Sigmoid colon (tissue), 4 donors: ENCODE measurements at regions not wholly inside any gene's neighbourhood (a gene's known extent, or its start where the extent isn't known, plus 50 kb on each side); places are given as distances from the start of the nearest gene placed in this dataset.

Source experiments
- CTCF ChIP-seq, 4 experiments: fragments of 450-650 bp in 3 of 4; fragments of 200-600 bp in 1 of 4; IDR thresholded peaks; one replicate each; pipeline ENCODE4 v1.5.1; 2016 to 2019; ENCODE audit warnings: antibody characterized with exemption in 4 of 4, mild to moderate bottlenecking in 3 of 4, moderate library complexity in 2 of 4
- EP300 ChIP-seq, 4 donors: sonication (generic); formaldehyde crosslinking; IDR thresholded peaks; one replicate each; pipeline ENCODE4 v1.6.1; 2017; ENCODE audit warnings: antibody characterized with exemption in 4 of 4
- POLR2A ChIP-seq, 2 donors: fragments of 450-650 bp; IDR thresholded peaks; one replicate each; pipeline ENCODE4 v1.6.1; 2016; ENCODE audit warnings: antibody characterized with exemption in 2 of 2, mild to moderate bottlenecking in 2 of 2, moderate library complexity in 2 of 2
- POLR2AphosphoS5 ChIP-seq, 4 donors: sonication (generic); formaldehyde crosslinking; IDR thresholded peaks; one replicate each; pipeline ENCODE4 v1.6.1; 2017; ENCODE audit warnings: antibody characterized with exemption in 4 of 4

- no peak for TF ChIP-seq POLR2A (IDR thresholded peaks at IDR 0.05)
- TF ChIP-seq CTCF (IDR thresholded peaks at IDR 0.05): no peak
- TF ChIP-seq POLR2AphosphoS5 (IDR thresholded peaks at IDR 0.05): no peak
- TF ChIP-seq EP300 (IDR thresholded peaks at IDR 0.05): no peak
Observed at GRCh38 chr9:89805571-89806292, 200.9 kb downstream of the GADD45G start.
